ENCODE measurements at regions not wholly inside any gene's neighbourhood (a gene's known extent, or its start where the extent isn't known, plus 50 kb on each side); places are given as distances from the start of the nearest gene placed in this dataset.
A peak's percentile ranks its signal among the peaks of the same experiment; 100 is the strongest.

DNA sequence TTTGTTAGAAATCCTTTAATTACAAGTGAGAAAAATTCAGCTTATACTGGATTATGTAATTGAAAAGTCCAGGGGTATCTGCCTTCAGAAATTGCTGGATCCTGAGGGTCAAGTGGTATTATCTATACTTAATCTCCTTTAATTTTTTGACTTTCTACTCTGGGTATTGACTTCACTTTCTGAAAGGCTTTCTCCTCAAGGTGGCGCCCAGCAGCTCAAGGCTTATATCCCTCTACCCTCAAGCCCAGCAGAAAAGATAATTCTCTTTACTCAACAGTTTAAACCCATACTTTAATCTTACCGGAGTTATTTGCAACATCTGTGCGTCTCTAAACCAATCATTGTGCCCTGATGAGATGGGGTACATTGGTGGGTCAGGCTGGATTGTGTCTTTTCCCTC lies 129.5 kb downstream of the LARP7 start:
- H3K4me3 ChIP-seq (ENCODE audit: low read depth, low read length): no peak overlapping the region
- peak; percentile 6 for DNase-seq (ENCODE audit: low read depth)

- DNase-seq (ENCODE audit: low read depth): no peak
- no peak overlapping the region for H3K4me3 ChIP-seq (ENCODE audit: low read depth, low read length)
These were observed 130.4 kb downstream of the LARP7 start for GRCh38 chr4:112767386-112767785.

DNA sequence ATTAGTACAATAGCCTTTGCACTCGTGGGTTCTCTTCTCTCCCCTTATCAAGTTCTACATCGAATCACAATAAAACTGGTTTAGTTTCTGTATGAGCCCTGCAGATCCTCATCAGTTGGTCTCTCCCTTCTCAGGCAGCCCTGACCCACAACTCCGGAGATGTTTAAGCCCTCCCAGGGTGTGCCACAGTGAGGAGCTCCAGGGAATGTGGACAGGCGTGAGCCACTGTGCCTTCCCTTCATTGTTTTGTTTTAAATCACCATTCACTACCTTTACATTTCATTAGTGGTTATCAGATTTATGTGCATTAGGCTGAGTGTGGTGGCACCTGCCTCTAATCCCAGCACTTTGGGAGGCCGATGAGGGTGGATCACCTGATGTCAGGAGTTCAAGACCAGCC lies 133.2 kb downstream of the LARP7 start:
- no peak overlapping the region for H3K4me3 ChIP-seq (ENCODE audit: low read depth, low read length)
- no peak for DNase-seq (ENCODE audit: low read depth)

GRCh38 chr4:112775801-112776200 lies 138.9 kb downstream of the LARP7 start:
- no peak for DNase-seq (ENCODE audit: low read depth)

DNA sequence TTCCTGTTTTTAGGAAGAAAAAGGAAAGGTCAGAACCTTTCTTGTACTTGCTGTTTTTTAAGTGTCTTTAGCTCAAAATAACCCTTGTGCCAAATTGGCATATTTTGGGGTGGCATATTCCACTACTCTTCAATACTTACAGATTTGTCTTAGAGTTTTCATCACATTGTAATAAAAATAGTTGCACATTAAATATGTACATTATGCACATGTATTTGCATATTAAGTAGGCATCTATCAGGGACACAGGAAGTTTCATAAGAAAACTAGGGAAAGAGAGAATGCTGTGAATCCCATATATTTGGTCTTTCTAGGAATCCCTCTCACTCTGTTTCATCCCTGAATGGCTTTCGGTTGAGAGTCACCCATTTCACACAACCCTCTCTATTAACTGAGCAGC lies 139.6 kb downstream of the LARP7 start:
- DNase-seq (ENCODE audit: low read depth): no peak
- H3K4me3 ChIP-seq (ENCODE audit: low read depth, low read length): no peak overlapping the region

More at GRCh38 chr4:112775801-112776200, 138.9 kb downstream of the LARP7 start:
- no peak overlapping the region for H3K4me3 ChIP-seq (ENCODE audit: low read depth, low read length)

DNA sequence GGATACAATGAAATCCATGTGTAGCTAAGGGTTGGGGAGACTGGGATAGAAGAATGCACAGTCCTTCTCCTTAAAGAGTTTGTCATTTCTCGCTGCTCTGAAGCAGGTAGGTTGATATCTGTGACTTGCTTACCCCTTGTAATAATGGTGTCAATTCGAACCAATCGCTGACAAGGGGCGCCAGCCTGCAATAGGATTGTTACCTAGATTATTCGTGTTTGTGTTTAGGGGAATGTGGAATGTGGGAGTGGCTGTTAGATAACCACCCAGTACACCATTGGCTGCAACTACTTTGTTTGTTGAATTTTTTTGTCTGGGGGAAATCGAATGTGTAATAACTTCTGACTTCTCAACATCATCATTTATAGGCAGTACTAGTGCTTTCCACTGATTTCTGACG lies 141.6 kb downstream of the LARP7 start:
- DNase-seq (ENCODE audit: low read depth): no peak
- no peak overlapping the region for H3K4me3 ChIP-seq (ENCODE audit: low read depth, low read length)

GRCh38 chr4:112793033-112793432 lies 156.1 kb downstream of the LARP7 start:
- DNase-seq (ENCODE audit: low read depth): no peak
- no peak overlapping the region for H3K4me3 ChIP-seq (ENCODE audit: low read depth, low read length)

- no peak for DNase-seq (ENCODE audit: low read depth)
- no peak overlapping the region for H3K4me3 ChIP-seq (ENCODE audit: low read depth, low read length)
These were observed 163.1 kb downstream of the LARP7 start for GRCh38 chr4:112800001-112800400.

DNA sequence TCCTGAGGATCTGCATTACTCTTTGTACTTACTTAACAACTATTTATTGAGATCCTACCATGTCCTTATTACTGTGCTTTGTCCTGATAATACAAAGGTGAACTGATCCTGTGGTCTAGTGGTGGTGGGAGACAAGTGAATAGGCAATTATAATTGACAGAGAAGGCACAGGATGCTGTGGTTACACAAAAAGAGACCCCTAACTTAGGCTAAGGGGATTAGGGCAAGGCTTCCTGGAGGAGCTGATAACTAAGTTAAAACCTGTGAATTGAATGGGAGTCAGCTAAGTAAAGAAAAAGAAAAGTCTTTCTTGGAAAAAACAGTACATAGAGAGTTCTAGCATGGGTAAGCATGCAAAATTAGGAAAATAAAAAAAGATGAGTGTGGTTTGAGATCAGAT lies 164.4 kb downstream of the LARP7 start:
- H3K4me3 ChIP-seq (ENCODE audit: low read depth, low read length): no peak overlapping the region

GRCh38 chr4:112802780-112803179 lies 165.8 kb downstream of the LARP7 start:
- no peak for DNase-seq (ENCODE audit: low read depth)
- no peak overlapping the region for H3K4me3 ChIP-seq (ENCODE audit: low read depth, low read length)

More for the DNA sequence above, 164.4 kb downstream of the LARP7 start:
- DNase-seq (ENCODE audit: low read depth): no peak

DNA sequence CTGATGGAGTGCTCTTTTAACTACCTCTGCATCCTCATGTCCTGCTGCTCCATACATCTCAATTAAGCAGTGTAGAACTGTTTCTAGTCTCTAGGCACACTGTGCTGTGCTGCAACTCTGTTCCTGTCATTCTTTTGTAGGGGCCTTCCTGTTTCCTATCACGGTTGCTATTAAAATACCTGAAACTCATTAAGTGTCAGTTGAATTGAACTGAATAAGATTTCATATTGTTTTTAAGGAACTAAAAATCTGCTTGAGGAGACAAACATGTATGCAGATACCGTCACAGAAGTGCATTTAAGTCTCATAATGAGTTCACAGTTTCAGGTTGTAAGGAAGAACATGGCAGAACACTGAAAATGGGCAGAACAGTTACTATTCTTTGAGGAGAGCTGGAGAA lies 170.1 kb downstream of the LARP7 start:
- DNase-seq (ENCODE audit: low read depth): no peak
- H3K4me3 ChIP-seq (ENCODE audit: low read depth, low read length): no peak overlapping the region

DNA sequence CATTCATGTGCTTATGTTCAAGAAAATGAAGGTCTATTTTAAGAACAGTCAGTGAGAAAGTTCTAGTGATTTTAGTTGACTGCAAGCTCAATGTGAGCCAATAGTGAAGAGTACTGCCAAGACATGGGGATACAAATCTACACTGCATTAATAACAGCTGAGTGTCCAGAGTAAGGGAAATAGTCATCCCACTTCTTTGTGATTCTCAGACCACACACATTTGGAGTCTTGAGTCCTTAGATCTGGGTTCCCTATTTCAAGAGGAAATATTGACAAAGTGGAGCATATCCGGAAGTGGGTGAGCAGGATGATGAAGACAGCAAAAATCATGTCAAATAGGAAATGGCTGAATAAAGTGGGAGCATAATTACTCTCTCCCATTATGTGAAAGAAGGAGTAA lies 171.1 kb downstream of the LARP7 start:
- DNase-seq (ENCODE audit: low read depth): peak; percentile 2

GRCh38 chr4:112813790-112814189 lies 176.8 kb downstream of the LARP7 start:
- no peak overlapping the region for H3K4me3 ChIP-seq (ENCODE audit: low read depth, low read length)
- DNase-seq (ENCODE audit: low read depth): peak; percentile 71

More for the DNA sequence above, 171.1 kb downstream of the LARP7 start:
- no peak overlapping the region for H3K4me3 ChIP-seq (ENCODE audit: low read depth, low read length)

DNA sequence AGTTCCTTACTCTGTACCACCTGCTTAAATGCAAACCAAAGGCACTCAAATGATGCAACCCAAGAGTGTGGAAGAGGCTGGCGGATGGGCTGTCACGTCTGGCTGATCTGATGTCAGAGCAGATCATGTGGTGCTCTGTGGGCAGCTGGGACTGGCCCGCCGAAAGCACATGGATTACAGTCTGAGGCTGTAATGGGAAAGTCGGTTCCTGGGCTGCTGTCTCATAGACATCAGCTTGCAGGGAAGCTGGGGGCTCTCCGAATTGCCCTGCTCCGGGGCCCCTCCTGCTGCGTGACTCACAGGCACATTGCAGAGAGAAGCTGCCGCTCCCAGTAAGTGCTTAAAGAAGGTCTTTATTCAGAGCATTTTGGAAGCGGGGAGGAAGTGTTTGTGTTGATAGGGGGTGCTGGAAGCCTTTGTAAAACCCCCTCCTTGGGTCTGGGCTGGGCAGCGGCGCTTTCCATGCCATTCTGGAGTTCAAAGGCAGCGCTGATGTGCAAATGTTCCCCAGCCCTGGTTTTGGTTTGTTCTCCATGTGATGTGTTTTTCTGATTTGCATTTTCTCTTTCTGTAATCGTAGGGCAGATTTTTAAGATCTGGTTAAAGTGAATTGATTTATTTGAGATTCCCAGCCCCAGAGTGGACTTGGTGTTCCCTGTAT lies 181.1 kb downstream of the LARP7 start:
- DNase-seq (ENCODE audit: low read depth): peak; percentile 94
- H3K4me3 ChIP-seq (ENCODE audit: low read depth, low read length): peak overlapping the region; percentile 72

GRCh38 chr4:112818594-112818965 lies 181.6 kb downstream of the LARP7 start:
- H3K4me3 ChIP-seq (ENCODE audit: low read depth, low read length): peak overlapping the region; percentile 72
- DNase-seq (ENCODE audit: low read depth): peak; percentile 2

DNA sequence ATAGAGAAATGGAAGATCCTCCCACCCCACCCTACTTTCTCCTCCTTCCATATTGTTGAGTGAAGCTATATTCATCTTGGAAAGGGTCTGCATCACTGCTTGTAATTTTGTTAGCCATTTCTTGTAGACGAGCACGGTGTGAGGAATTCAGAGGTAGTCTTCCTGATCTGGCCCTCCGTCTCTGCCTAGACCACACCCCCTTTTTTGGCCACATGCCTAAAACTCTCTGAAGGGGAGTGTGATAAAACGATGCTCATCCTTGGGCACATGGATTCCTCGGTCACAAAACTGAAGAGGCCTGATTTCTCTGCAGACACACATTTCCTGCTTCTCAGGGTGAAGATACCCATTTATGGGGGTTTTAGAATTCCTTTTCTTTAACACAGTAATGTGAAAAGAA lies 182.8 kb downstream of the LARP7 start:
- H3K4me3 ChIP-seq (ENCODE audit: low read depth, low read length): no peak overlapping the region
- no peak for DNase-seq (ENCODE audit: low read depth)

DNA sequence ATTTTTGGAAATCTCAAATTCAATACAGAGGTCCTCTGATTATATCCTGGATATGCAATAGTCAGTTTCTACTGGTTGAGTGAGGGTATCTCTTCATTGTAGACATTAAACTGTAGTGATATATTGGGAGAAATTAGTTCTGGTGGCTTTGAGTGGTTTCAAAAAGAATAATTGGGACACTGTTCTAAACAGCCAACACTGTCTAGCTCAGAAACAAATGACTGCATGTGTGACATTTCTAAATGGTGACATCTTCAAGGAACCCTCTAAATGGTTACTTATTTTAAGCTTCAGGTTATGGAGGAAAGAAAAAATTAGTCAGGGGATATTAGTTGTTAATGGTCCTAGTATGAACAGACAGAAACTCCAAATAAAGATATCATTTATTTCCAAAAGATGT lies 186.2 kb downstream of the LARP7 start:
- H3K4me3 ChIP-seq (ENCODE audit: low read depth, low read length): no peak overlapping the region

DNA sequence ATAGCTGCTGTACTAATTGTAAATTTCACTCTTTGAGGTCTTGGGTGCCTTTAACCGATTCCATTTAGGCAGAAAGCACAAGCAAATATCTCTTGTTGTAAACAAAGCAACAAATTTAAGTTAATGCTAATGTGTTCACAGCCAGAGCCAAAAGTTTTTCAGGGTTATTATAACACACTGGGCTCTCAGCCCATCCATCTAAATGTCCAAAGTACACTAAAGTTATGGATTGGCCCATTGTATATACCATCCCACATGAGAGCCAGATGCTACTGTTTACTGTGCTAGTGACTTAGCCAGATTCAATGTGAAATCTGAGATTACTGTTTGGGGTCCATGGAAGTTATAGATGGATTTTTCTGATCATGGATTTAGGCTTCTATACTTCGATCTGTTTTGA lies 186.7 kb downstream of the LARP7 start:
- DNase-seq (ENCODE audit: low read depth): no peak
- H3K4me3 ChIP-seq (ENCODE audit: low read depth, low read length): no peak overlapping the region

More for the DNA sequence above, 186.2 kb downstream of the LARP7 start:
- no peak for DNase-seq (ENCODE audit: low read depth)

GRCh38 chr4:112830753-112831386 lies 193.9 kb downstream of the LARP7 start:
- DNase-seq (ENCODE audit: low read depth): no peak
- no peak overlapping the region for H3K4me3 ChIP-seq (ENCODE audit: low read depth, low read length)

DNA sequence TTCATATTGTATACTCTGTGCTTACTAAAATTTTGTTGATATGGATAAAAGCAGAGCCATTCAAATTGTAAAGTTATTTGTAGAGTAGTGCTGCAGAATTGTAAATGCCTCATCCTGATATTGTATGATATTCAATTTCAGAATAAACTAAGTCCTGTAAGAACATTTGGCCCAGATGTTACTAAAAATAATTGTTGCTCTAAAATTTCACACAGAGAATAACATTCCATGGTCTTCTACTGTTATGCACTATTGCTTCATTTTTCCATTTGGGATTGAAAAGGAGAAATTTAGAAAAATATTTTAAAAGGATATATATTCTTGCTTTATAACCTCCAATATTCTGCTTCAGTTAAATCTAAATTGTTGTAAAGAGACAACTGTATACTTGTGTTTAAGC lies 195.6 kb downstream of the LARP7 start:
- DNase-seq (ENCODE audit: low read depth): no peak

GRCh38 chr4:112836895-112837294 lies 200.0 kb downstream of the LARP7 start:
- DNase-seq (ENCODE audit: low read depth): no peak
- H3K4me3 ChIP-seq (ENCODE audit: low read depth, low read length): no peak overlapping the region

More for the DNA sequence above, 195.6 kb downstream of the LARP7 start:
- no peak overlapping the region for H3K4me3 ChIP-seq (ENCODE audit: low read depth, low read length)
